K562 (cell line): ENCODE measurements at regions not wholly inside any gene's neighbourhood (a gene's known extent, or its start where the extent isn't known, plus 50 kb on each side); places are given as distances from the start of the nearest gene placed in this dataset.

Experiments used
- ATF1 ChIP-seq, 2 experiments: fragments of 450-650 bp in 1 of 2; IDR thresholded peaks; 2 replicates each; pipeline ENCODE4 v1.6.1; 2016; ENCODE audit warnings: missing compliant biosample characterization in 1 of 2, missing genetic modification characterization in 1 of 2
- CTBP1 ChIP-seq: fragments of 450-650 bp; IDR thresholded peaks from 2 replicates; pipeline ENCODE4 v1.6.1; 2016; ENCODE audit warnings: borderline replicate concordance
- E2F4 ChIP-seq: sonication (generic); formaldehyde crosslinking; IDR thresholded peaks from 2 replicates; pipeline ENCODE4 v1.8.0; 2022; ENCODE audit warnings: mild to moderate bottlenecking, low read depth, missing genetic modification reagents
- MEF2A ChIP-seq: IDR thresholded peaks from 2 replicates; pipeline ENCODE4 v1.6.1; 2011; ENCODE audit warnings: low read depth, mild to moderate bottlenecking, low read length, moderate library complexity; ENCODE audit not compliant: control insufficient read depth
- RBM17 ChIP-seq: fragments of 200-400 bp; formaldehyde crosslinking; IDR thresholded peaks from 2 replicates; pipeline ENCODE4 v1.6.1; 2017; ENCODE audit warnings: low read depth, mild to moderate bottlenecking, low read length, borderline replicate concordance
- ZNF592 ChIP-seq: fragments of 450-650 bp; IDR thresholded peaks from 2 replicates; pipeline ENCODE4 v1.6.1; 2017; ENCODE audit warnings: antibody characterized with exemption, mild to moderate bottlenecking

GRCh38 chr5:104472811-104473210, 910.2 kb upstream of the NUDT12 start (continued):
- TF ChIP-seq E2F4 (CRISPR knock-in tag) (no peak), ZNF592 (no peak), MEF2A (no peak), CTBP1 (no peak), RBM17 (no peak), ATF1 (CRISPR knock-in tag; IDR thresholded peaks at IDR 0.05) (no peak), ATF1 (tag; IDR thresholded peaks at IDR 0.05) (no peak)
